ENCODE measurements at regions not wholly inside any gene's neighbourhood (a gene's known extent, or its start where the extent isn't known, plus 50 kb on each side); places are given as distances from the start of the nearest gene placed in this dataset.
"Not testable (repeated sequence)": the region's sequence is repeated elsewhere in the genome, so short reads cannot be mapped to it uniquely, and the experiment has no call there.

DNA sequence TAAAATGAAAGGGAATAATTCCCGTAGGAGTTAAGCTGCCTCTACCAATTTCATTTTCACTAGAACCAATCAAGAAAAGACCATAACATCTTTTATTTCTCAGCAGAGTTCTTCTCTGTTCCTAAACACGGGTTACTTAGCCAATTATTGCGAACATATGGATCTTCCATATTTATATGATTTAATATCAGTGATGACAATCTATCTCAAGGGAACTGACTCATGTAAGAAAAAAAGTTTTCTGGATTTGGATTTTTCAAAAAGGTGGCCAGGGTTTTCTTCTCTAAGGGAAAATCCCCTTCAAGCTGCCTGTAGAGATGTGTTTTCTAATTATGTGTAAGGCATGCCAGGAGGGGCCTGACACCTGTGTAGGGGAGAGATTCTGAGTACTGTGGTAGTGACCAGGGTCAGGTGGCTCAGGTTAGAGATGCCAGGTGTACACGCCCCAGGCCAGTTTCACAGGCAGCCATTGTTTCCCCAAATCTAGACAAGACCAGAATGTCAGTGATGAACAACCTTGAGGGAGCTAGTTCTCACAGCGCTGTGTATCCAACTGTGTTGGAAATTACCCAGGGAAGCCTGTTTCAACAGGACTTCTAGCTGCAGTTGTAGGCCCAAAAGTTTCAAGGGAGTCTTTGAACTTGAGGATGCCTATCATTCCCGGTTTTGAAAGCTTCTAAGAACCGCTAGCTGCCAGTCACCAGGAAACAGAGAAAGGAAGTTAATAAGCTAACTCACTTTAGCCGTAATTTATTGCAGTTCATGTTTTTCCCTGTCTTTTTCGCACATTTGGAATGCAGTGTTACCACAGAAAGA lies 572.5 kb upstream of the RGMB start:
- no peak overlapping the region for H3K4me3 ChIP-seq (ENCODE audit: low read length)
- no peak for TF ChIP-seq ZNF274 (IDR thresholded peaks at IDR 0.05; ENCODE audit: low read depth, low read length)

DNA sequence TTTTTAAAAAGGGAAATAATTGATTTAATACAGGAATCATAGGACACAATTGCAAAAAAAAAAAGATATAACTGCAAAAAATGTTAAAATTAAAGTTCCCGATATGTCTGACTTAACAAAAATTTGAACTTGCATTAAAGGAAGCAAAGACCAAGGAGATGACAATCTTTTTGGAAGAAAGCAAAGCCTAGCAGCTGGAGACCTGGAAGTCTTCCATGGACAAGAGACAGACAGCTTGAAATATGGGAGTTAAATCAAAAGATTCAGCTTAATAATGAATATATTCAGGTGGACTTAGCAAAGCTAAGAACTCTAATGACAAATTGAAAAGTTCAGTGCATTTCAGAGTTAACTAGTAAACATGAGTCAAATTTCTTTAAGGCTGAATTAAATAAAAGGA lies 568.7 kb upstream of the RGMB start:
- no peak overlapping the region for H3K4me3 ChIP-seq (ENCODE audit: low read length)
- TF ChIP-seq ZNF274 (IDR thresholded peaks at IDR 0.05; ENCODE audit: low read depth, low read length) = no peak

DNA sequence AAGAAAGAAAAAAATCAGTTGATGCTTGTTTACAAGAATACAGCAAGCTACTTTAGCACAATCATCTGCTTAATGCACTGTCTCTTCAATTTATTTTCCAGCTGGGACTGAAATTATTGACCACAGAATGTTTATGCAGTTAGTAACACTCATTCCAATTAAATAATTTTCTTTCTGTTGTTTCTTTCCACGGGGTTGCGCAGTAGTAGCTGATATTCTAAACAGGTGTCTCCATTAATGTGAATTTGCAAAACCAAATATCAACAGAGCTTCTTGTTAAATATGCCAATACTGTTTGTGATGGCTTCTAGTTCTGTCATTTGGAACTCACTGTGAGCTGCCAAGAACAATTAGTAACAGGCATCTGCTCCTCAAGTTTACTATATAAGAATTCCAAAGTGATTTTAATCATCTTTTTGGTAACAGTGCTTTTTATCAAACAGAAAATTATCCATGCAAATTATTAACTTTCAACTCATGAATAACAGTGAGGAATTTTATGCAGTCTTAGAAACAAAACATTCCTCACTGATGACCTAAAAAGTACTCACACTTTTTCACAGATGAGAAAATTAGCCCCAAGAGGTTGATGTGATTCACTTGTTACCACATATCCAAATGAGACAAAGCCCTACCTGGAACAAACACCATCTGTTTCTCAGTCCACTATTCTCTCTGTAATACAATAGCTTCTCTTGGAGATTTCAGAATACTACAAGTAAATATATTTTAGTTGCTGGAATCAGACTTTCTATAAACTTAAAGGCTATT lies 567.6 kb upstream of the RGMB start:
- no peak overlapping the region for H3K4me3 ChIP-seq (ENCODE audit: low read length)
- no peak for TF ChIP-seq ZNF274 (IDR thresholded peaks at IDR 0.05; ENCODE audit: low read depth, low read length)

DNA sequence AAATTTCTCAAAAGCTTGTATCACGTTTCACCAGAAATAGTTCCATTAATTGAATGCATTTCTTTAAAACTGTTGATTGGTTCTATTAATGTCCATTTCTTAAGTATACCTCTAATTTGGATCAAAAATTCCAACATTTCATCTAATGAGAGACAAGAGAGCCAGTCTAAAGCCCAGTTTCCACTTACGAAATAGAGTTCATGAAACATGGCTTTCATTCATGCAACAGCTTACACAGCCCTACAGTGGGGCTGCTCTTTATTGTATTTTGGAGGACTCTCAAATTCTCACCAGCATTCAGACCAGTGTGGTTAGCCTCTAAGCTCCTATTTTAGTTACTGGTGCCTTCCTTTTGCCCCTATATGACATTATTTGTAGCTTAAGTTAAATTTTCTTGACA lies 566.9 kb upstream of the RGMB start:
- no peak overlapping the region for H3K4me3 ChIP-seq (ENCODE audit: low read length)

DNA sequence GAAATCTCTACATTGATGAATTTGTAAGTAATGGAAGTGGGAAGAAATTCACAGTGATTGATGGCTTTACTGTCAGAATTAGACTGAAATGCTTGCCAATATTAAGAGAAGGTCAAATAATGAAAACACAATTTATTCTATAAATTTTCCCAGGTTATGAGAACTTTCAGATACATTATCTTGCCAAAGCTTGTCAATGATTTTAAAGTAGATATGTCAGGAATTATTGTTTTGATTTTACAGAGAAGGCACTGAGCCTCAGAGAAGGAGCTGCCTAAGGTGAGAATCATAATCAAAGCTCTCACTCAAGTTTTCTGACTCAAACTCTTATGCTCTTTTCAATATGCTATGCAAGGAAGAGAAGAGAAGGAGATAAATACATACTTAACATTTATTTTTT lies 564.0 kb upstream of the RGMB start:
- no peak overlapping the region for H3K4me3 ChIP-seq (ENCODE audit: low read length)
- no peak for TF ChIP-seq ZNF274 (IDR thresholded peaks at IDR 0.05; ENCODE audit: low read depth, low read length)

More for the DNA sequence above, 566.9 kb upstream of the RGMB start:
- no peak for TF ChIP-seq ZNF274 (IDR thresholded peaks at IDR 0.05; ENCODE audit: low read depth, low read length)

DNA sequence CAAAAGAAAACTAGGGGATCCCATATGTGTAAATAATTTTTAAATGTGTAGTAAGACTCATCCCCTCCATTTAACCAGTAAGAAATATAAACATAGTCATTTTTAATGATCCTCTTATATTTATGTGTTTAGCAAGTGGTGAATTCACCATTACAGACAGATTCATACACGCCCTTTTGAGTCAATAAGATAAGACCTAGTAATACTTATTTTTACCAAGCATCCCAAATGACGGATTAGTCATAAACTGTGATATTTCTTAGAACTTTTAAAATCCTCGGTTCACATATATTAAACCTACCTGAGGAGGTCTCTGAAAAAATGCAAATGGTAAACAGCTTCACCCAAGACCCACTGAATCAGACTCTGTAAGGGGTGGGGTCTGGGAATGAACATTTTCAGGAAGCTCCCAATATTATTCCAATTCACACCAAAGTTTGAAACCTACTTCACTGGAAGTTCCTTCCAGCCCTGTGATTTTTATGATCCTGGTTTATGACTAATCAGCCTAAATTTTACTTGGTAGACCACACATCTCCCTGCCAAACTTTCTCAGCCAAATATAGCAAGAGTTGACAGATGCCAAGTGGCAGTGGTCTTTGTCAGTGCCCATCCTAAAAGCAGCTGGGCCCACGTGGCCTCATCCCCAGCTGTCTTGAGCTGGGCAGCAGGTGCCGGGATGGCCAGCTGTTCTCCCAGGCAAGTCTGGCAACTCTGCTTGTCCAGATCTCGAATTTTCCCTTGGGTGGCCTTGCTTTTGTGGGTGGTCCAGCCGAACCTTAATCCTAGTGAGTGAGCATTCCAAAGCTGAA lies 559.0 kb upstream of the RGMB start:
- H3K4me3 ChIP-seq (ENCODE audit: low read length) = no peak overlapping the region
- no peak for TF ChIP-seq ZNF274 (IDR thresholded peaks at IDR 0.05; ENCODE audit: low read depth, low read length)

DNA sequence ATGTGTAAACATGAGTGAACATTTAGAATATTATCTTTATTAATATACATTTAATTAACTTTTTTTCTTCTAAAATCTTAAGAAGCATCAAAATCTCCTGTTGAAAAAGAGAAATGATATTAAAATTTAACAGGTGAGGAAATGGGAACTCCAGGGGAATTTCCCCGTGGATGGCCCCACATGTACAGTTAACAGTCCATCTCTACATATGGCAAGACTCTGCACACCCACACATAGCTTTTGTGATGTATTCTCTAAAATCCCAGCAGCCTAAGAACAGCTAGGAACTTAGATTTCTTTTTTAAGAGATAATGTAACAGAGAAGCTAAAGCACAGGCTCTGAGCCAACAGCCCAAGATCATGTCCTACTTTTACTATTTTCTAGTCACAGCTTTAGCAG lies 556.3 kb upstream of the RGMB start:
- H3K4me3 ChIP-seq (ENCODE audit: low read length) = no peak overlapping the region
- TF ChIP-seq ZNF274 (IDR thresholded peaks at IDR 0.05; ENCODE audit: low read depth, low read length) = no peak

DNA sequence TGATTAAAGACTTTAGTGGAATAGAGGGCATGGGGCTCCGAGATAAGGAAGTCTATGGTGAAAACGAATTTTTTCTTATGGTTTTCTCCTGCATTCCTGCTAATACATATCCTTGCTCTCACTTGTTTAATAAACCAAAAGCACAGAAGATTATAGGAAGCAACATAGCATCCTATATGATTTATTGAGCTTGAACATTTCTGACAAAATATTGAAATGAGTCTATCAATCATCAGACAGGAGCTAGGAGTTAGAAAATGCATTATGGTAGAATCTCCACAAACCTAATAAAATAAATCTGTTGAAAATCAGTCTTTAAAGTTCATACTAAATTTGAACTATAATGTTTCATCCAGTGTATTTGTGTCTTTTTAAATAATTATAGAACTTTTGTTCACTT lies 554.6 kb upstream of the RGMB start:
- H3K4me3 ChIP-seq (ENCODE audit: low read length) = no peak overlapping the region

DNA sequence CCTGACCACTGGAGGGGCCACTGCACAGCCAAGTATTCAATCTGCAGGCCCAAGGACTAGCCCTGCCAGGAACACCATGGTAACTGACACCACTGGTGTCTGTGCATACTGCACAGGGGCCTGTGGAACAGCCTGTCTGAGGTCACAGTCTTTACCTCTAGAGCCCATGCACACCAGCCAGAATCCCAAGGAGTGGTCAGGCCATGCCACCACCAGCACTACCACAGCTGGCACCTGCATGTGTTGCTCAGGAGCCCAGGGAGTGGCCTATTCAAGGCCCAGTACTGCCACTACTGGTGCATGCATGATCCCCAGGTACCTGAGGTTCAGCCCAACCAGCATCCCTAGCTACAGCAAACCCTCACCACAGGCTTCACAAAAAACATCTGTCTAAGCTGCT lies 546.0 kb upstream of the RGMB start:
- no peak overlapping the region for H3K4me3 ChIP-seq (ENCODE audit: low read length)

More for the DNA sequence above, 554.6 kb upstream of the RGMB start:
- no peak for TF ChIP-seq ZNF274 (IDR thresholded peaks at IDR 0.05; ENCODE audit: low read depth, low read length)

DNA sequence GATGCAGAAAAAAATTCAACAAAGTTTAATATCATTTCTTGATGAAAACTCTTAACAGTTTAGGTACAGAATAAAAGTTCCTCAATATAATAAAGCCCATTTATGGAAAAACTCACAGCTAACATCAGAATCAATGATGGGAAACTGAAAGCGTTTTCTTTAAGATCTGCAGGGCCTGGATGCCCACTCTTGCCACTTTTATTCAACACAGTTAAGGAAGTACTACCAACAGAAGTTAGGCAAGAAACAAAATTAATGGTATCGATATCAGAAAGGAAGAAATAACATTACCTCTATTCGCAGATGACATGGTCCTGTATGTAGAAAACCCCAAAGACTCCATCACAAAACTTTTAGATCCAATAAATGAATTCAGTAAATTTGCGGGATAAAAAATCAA lies 542.4 kb upstream of the RGMB start:
- no peak for TF ChIP-seq ZNF274 (IDR thresholded peaks at IDR 0.05; ENCODE audit: low read depth, low read length)
- no peak overlapping the region for H3K4me3 ChIP-seq (ENCODE audit: low read length)

More for the DNA sequence above, 546.0 kb upstream of the RGMB start:
- no peak for TF ChIP-seq ZNF274 (IDR thresholded peaks at IDR 0.05; ENCODE audit: low read depth, low read length)

DNA sequence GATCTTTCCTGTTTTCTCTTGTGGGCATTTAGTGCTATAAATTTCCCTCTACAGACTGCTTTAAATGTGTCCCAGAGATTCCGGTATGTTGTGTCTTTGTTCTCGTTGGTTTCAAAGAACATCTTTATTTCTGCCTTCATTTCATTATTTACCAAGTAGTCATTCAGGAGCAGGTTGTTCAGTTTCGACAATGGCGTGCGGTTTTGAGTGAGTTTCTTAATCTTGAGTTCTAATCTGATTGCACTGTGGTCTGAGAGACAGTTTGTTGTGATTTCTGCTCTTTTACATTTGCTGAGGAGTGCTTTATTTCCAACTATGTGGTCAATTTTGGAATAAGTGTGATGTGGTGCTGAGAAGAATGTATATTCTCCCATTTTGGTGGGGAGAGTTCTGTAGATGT lies 535.7 kb upstream of the RGMB start:
- H3K4me3 ChIP-seq (ENCODE audit: low read length) = not testable (repeated sequence)

DNA sequence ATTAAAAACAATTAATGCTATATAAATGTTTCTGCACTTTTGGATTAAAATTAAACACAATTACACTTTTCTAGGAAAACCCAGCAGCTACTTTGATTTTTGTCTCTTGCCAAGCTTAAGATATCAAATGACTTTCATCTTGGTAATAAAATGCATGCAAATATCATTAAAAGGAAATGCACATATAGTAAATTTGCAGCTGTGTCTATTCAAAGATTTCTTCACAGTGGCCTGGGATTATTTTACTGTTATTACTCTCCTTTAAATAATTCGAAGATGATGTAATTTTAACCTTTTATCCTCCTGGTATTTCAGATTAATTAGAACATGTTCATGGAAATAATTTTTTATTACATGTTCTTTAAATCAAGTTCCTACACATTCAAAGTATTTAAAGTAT lies 529.5 kb upstream of the RGMB start:
- TF ChIP-seq ZNF274 (IDR thresholded peaks at IDR 0.05; ENCODE audit: low read depth, low read length) = no peak
- no peak overlapping the region for H3K4me3 ChIP-seq (ENCODE audit: low read length)

DNA sequence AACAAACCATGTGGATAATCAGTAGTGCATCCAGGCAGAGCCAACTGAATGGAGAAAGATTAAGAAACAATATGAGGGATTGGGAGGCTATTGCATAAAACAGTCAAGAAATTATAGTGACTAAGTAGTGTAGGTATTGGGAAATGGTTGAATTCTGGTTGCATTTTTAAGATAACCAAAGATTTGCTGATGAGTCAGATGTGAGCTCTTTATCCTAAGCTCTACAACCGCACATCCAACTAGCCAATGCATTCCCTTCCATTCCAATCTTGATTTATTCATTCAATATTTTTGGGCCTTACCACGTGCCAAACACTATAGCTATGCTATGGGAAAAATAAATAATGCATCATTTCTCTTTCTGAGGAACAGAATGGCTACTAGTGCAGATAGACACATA lies 524.5 kb upstream of the RGMB start:
- H3K4me3 ChIP-seq (ENCODE audit: low read length) = no peak overlapping the region
- no peak for TF ChIP-seq ZNF274 (IDR thresholded peaks at IDR 0.05; ENCODE audit: low read depth, low read length)

DNA sequence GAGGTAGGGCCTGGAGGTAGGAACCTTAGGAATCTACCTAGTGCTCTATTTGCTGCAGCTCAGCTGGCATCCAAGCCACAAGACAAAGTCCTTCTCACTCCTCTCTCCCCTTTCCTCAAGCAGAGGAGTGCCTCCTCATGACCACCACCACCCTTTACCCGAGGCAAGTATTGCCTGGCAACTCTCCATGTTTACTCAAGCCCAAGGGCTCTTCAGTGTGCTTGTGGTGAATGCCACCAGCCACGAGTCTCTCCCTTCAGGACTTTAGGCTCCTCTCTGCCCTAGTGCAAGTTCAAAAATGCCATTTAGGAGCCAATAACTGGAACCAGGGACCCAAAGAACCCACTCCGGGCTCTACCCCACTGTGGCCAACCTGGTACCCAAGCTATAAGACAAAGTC lies 514.5 kb upstream of the RGMB start:
- no peak overlapping the region for H3K4me3 ChIP-seq (ENCODE audit: low read length)
- no peak for TF ChIP-seq ZNF274 (IDR thresholded peaks at IDR 0.05; ENCODE audit: low read depth, low read length)
